Kidney epithelial cell (primary cell): ENCODE measurements at regions not wholly inside any gene's neighbourhood (a gene's known extent, or its start where the extent isn't known, plus 50 kb on each side); places are given as distances from the start of the nearest gene placed in this dataset.

Source experiments
- DNase-seq: peaks from one replicate; pipeline ENCODE4 v3.0.0-alpha.2; 2010; ENCODE audit warnings: low read depth
- H3K27me3 ChIP-seq: 2 replicates; pipeline ENCODE4 v1.6.0; 2011; ENCODE audit warnings: low read length; ENCODE audit not compliant: control insufficient read depth, insufficient read depth
- H3K36me3 ChIP-seq: 2 replicates; pipeline ENCODE4 v1.5.1; 2011; ENCODE audit warnings: low read length; ENCODE audit not compliant: control insufficient read depth, insufficient read depth
- H3K4me3 ChIP-seq: 2 replicates; pipeline ENCODE4 v1.5.1; 2011; ENCODE audit warnings: low read depth, mild to moderate bottlenecking, control low read depth, low read length
- CTCF ChIP-seq: IDR thresholded peaks from 2 replicates; pipeline ENCODE4 v1.5.1; 2011; ENCODE audit warnings: mild to moderate bottlenecking, moderate library complexity, low read length, control low read depth, inconsistent platforms; ENCODE audit not compliant: insufficient read depth, poor library complexity, severe bottlenecking

GRCh38 chr16:14365200-14365851 lies 264.7 kb downstream of the PARN start:
- H3K36me3 ChIP-seq: no peaks in the 10 kb centered on the region
- TF ChIP-seq CTCF: no peak
- DNase-seq: peak; percentile 23
- H3K27me3 ChIP-seq: no peaks in the 10 kb centered on the region
- no peak overlapping the region for H3K4me3 ChIP-seq

- peak; percentile 94 for DNase-seq
- Histone ChIP-seq H3K36me3 (no peaks in the 10 kb centered on the region), H3K27me3 (no peaks in the 10 kb centered on the region), H3K4me3 (no peak overlapping the region)
- TF ChIP-seq CTCF: no peak
Measured at GRCh38 chr16:14364386-14365199, 265.5 kb downstream of the PARN start.

GRCh38 chr16:14364112-14364385 lies 266.0 kb downstream of the PARN start:
- TF ChIP-seq CTCF: no peak
- Histone ChIP-seq H3K27me3 (no peaks in the 10 kb centered on the region), H3K4me3 (no peak overlapping the region), H3K36me3 (no peaks in the 10 kb centered on the region)
- DNase-seq: no peak

- Histone ChIP-seq H3K27me3 (no peaks in the 10 kb centered on the region), H3K36me3 (no peaks in the 10 kb centered on the region), H3K4me3 (no peak overlapping the region)
- TF ChIP-seq CTCF: no peak
- DNase-seq: no peak
Measured at GRCh38 chr16:14362774-14363371, 267.2 kb downstream of the PARN start.

- DNase-seq: no peak
- Histone ChIP-seq H3K4me3 (no peak overlapping the region), H3K27me3 (no peaks in the 10 kb centered on the region), H3K36me3 (no peaks in the 10 kb centered on the region)
- TF ChIP-seq CTCF: no peak
Measured at GRCh38 chr16:14360326-14361037, 269.6 kb downstream of the PARN start.
